SK-N-SH (cell line): ENCODE measurements at regions not wholly inside any gene's neighbourhood (a gene's known extent, or its start where the extent isn't known, plus 50 kb on each side); places are given as distances from the start of the nearest gene placed in this dataset.

Experiments
- CTCF ChIA-PET: fragments of 300-600, 350-600 bp; formaldehyde crosslinking; extraction: SDS; loops from one replicate; lab custom pipeline; 2021; lab: Yijun Ruan, JAX
- POLR2A ChIA-PET: fragments of 350-600 bp; sonication (Branson Sonifier 250); formaldehyde crosslinking; extraction: SDS; loops from one replicate; lab custom pipeline; 2020; ENCODE audit warnings: antibody characterized with exemption, inconsistent platforms; lab: Yijun Ruan, JAX
- DNase-seq: peaks from one replicate; pipeline ENCODE4 v3.0.0; 2012
- H2AFZ ChIP-seq: fragments of 200-600 bp; sonication (generic); 2 replicates; pipeline ENCODE4 v1.8.1; 2016; ENCODE audit warnings: antibody characterized with exemption, mild to moderate bottlenecking, low read depth
- H3F3A ChIP-seq: fragments of 200-600 bp; sonication (generic); replicated peaks from 2 replicates; pipeline ENCODE3; 2016; ENCODE audit warnings: antibody characterized with exemption, mild to moderate bottlenecking; ENCODE audit not compliant: insufficient read depth
- H3K27ac ChIP-seq, 2 experiments: fragments of 200-500 bp in 1 of 2; fragments of 200-600 bp in 1 of 2; sonication (Bioruptor generic) in 1 of 2; sonication (generic), shearing (Covaris generic) in 1 of 2; 2 replicates each; pipeline versions ENCODE4 v1.5.1 to v1.6.1; 2014 to 2016; ENCODE audit warnings: low read depth in 2 of 2, inconsistent platforms in 1 of 2, low read length in 1 of 2, mild to moderate bottlenecking in 1 of 2, mixed read lengths in 1 of 2
- H3K27me3 ChIP-seq: fragments of 200-600 bp; sonication (generic), shearing (Covaris generic); 2 replicates; pipeline ENCODE4 v1.6.1; 2016; ENCODE audit warnings: mixed run types; ENCODE audit not compliant: insufficient read depth
- H3K36me3 ChIP-seq, 2 experiments: fragments of 200-500 bp in 1 of 2; fragments of 200-600 bp in 1 of 2; sonication (Bioruptor generic) in 1 of 2; sonication (generic) in 1 of 2; replicated peaks in 1 of 2; 2 replicates each; pipeline versions ENCODE3 to v1.5.1; 2014 to 2016; ENCODE audit warnings: low read length in 1 of 2, mild to moderate bottlenecking in 1 of 2; ENCODE audit not compliant: insufficient read depth in 2 of 2, control insufficient read depth in 1 of 2
- H3K4me1 ChIP-seq, 2 experiments: fragments of 200-500 bp in 1 of 2; fragments of 200-600 bp in 1 of 2; sonication (Bioruptor generic) in 1 of 2; sonication (generic), shearing (Covaris generic) in 1 of 2; 2 replicates each; pipeline versions ENCODE4 v1.5.1 to v1.6.1; 2014 to 2016; ENCODE audit warnings: low read depth in 1 of 2, low read length in 1 of 2, mixed run types in 1 of 2; ENCODE audit not compliant: insufficient read depth in 2 of 2, control insufficient read depth in 1 of 2
- H3K4me2 ChIP-seq: fragments of 200-600 bp; sonication (generic), shearing (Covaris generic); 2 replicates; pipeline ENCODE4 v1.6.1; 2017; ENCODE audit warnings: mixed run types
- H3K4me3 ChIP-seq, 2 experiments: fragments of 200-500 bp in 1 of 2; fragments of 200-600 bp in 1 of 2; sonication (Bioruptor generic) in 1 of 2; sonication (generic), shearing (Covaris generic) in 1 of 2; 2 replicates each; pipeline versions ENCODE4 v1.5.1 to v1.8.1; 2014 to 2016; ENCODE audit warnings: low read depth in 2 of 2, inconsistent platforms in 1 of 2, low read length in 1 of 2, mild to moderate bottlenecking in 1 of 2, mixed read lengths in 1 of 2, moderate library complexity in 1 of 2
- H3K79me2 ChIP-seq: fragments of 200-600 bp; sonication (generic); 2 replicates; pipeline ENCODE4 v1.8.1; 2017; ENCODE audit warnings: mild to moderate bottlenecking; ENCODE audit not compliant: insufficient read depth
- H3K9ac ChIP-seq: fragments of 200-600 bp; sonication (generic); 2 replicates; pipeline ENCODE4 v1.6.1; 2017; ENCODE audit warnings: mixed run types
- H3K9me2 ChIP-seq: fragments of 200-600 bp; sonication (generic); 2 replicates; pipeline ENCODE4 v1.6.1; 2017; ENCODE audit warnings: mixed run types
- H3K9me3 ChIP-seq: fragments of 200-600 bp; sonication (generic); 2 replicates; pipeline ENCODE4 v1.6.1; 2017; ENCODE audit warnings: mixed run types, mild to moderate bottlenecking, moderate library complexity
- H4K20me1 ChIP-seq: fragments of 200-600 bp; sonication (generic); 2 replicates; pipeline ENCODE4 v1.6.1; 2017; ENCODE audit warnings: mild to moderate bottlenecking, mixed run types; ENCODE audit not compliant: insufficient read depth
- CTCF ChIP-seq: fragments of 200-600 bp; sonication (generic); IDR thresholded peaks from 2 replicates; pipeline ENCODE4 v1.6.1; 2017; ENCODE audit warnings: antibody characterized with exemption, mild to moderate bottlenecking, moderate library complexity
- ELF1 ChIP-seq: IDR thresholded peaks from 2 replicates; pipeline ENCODE4 v1.4.0; 2012
- EP300 ChIP-seq, 2 experiments: IDR thresholded peaks; 2 replicates each; pipeline versions ENCODE4 v1.4.0 to v1.6.1; 2012; ENCODE audit warnings: borderline replicate concordance in 1 of 2, low read depth in 1 of 2, low read length in 1 of 2
- EZH2phosphoT487 ChIP-seq: fragments of 200-600 bp; sonication (generic); IDR thresholded peaks from 2 replicates; pipeline ENCODE4 v1.6.1; 2017; ENCODE audit warnings: low read depth, mixed run types, mild to moderate bottlenecking, antibody characterized with exemption, moderate library complexity, borderline replicate concordance
- FOSL2 ChIP-seq: IDR thresholded peaks from 2 replicates; pipeline ENCODE4 v1.4.0; 2012; ENCODE audit warnings: low read depth, mild to moderate bottlenecking, moderate library complexity, borderline replicate concordance
- FOXJ3 ChIP-seq: sonication (generic); formaldehyde crosslinking; IDR thresholded peaks from 2 replicates; pipeline ENCODE4 v1.5.1; 2020; ENCODE audit warnings: mild to moderate bottlenecking, missing genetic modification reagents
- GABPA ChIP-seq: IDR thresholded peaks from 2 replicates; pipeline ENCODE4 v1.4.0; 2012; ENCODE audit warnings: low read depth, mild to moderate bottlenecking
- JUND ChIP-seq: IDR thresholded peaks from 2 replicates; pipeline ENCODE4 v1.4.0; 2012
- NFIC ChIP-seq: IDR thresholded peaks from 2 replicates; pipeline ENCODE4 v1.4.0; 2012; ENCODE audit warnings: borderline replicate concordance
- NRF1 ChIP-seq: IDR thresholded peaks from 2 replicates; pipeline ENCODE4 v1.6.1; 2012; ENCODE audit warnings: low read depth, mild to moderate bottlenecking, low read length
- PBX3 ChIP-seq: IDR thresholded peaks from 2 replicates; pipeline ENCODE4; 2012
- POLR2AphosphoS5 ChIP-seq: IDR thresholded peaks from 2 replicates; pipeline ENCODE4 v1.6.1; 2012; ENCODE audit warnings: low read depth, low read length
- RAD21 ChIP-seq: IDR thresholded peaks from 2 replicates; pipeline ENCODE4 v1.6.1; 2012; ENCODE audit warnings: mild to moderate bottlenecking, low read length
- REST ChIP-seq: IDR thresholded peaks from 2 replicates; pipeline ENCODE4 v1.6.1; 2012; ENCODE audit warnings: mild to moderate bottlenecking, low read depth, low read length, moderate library complexity
- RFX5 ChIP-seq: IDR thresholded peaks from 2 replicates; pipeline ENCODE4 v1.6.1; 2012; ENCODE audit warnings: mild to moderate bottlenecking, improper control_type of control experiment, low read length
- SIN3A ChIP-seq: IDR thresholded peaks from 2 replicates; pipeline ENCODE4 v1.6.1; 2012; ENCODE audit warnings: low read depth, mild to moderate bottlenecking, low read length, moderate library complexity, borderline replicate concordance
- TCF12 ChIP-seq: IDR thresholded peaks from 2 replicates; pipeline ENCODE4 v1.4.0; 2012
- USF2 ChIP-seq: fragments of 150-350 bp; IDR thresholded peaks from 2 replicates; pipeline ENCODE4 v1.6.1; 2017; ENCODE audit warnings: antibody characterized with exemption, low read length, low read depth, borderline replicate concordance
- YY1 ChIP-seq: IDR thresholded peaks from 2 replicates; pipeline ENCODE4 v1.4.0; 2012; ENCODE audit warnings: low read depth, mild to moderate bottlenecking
- WGBS: methylation state at CpG from one replicate; pipeline ENCODE4 v1.1.6; 2017; ENCODE audit warnings: low lambda C conversion rate; 5-methylcytosine and 5-hydroxymethylcytosine counted together

GRCh38 chr18:55687106-55687505, 99.1 kb upstream of the TCF4 start:
- H3K36me3 ChIP-seq: no peaks in the 10 kb centered on the region
- H3K4me3 ChIP-seq: no peak overlapping the region
- H3K9me3 ChIP-seq: no peaks in the 10 kb centered on the region
- H3K79me2 ChIP-seq: no peaks in the 10 kb centered on the region
- H3K4me1 ChIP-seq: no peaks in the 10 kb centered on the region
- H3K9ac ChIP-seq: no peak overlapping the region
- H3F3A ChIP-seq: no peaks in the 10 kb centered on the region
- no peak overlapping the region for H3K27ac ChIP-seq
- H4K20me1 ChIP-seq: no peaks in the 10 kb centered on the region
- no peak for DNase-seq
- WGBS: 44% methylated on average over 3 of the region's 3 CpGs
- H3K4me2 ChIP-seq: no peak overlapping the region
- ChIA-PET CTCF (no interaction called here), POLR2A (no interaction called here)
- no peaks in the 10 kb centered on the region for H3K27me3 ChIP-seq
- no peak overlapping the region for H2AFZ ChIP-seq
- no peak for TF ChIP-seq YY1
- no peak for TF ChIP-seq NFIC
- no peak for TF ChIP-seq EP300 (IDR thresholded peaks at IDR 0.05; ENCODE audit: borderline replicate concordance in 1 of 2, low read depth in 1 of 2, low read length in 1 of 2)
- TF ChIP-seq CTCF: no peak
- TF ChIP-seq FOSL2: no peak
- TF ChIP-seq RAD21: no peak
- no peak for TF ChIP-seq FOXJ3 (CRISPR knock-in tag)
- TF ChIP-seq EZH2phosphoT487: no peak
- no peak for TF ChIP-seq PBX3
- TF ChIP-seq POLR2AphosphoS5: no peak
- no peak for TF ChIP-seq NRF1
- TF ChIP-seq USF2: no peak
- TF ChIP-seq SIN3A: no peak
- TF ChIP-seq TCF12: no peak
- no peak for TF ChIP-seq ELF1
- no peak for TF ChIP-seq REST
- no peak for TF ChIP-seq JUND
- TF ChIP-seq RFX5: no peak
- no peak for TF ChIP-seq GABPA
- TF ChIP-seq, all 33 proteins: peak for 0
- H3K9me2 ChIP-seq: no peaks in the 10 kb centered on the region
